Stomach (tissue), 8 donors: ENCODE measurements at regions not wholly inside any gene's neighbourhood (a gene's known extent, or its start where the extent isn't known, plus 50 kb on each side); places are given as distances from the start of the nearest gene placed in this dataset.

Source experiments
- DNase-seq, 2 donors: peaks; one replicate each; pipeline versions ENCODE4 v3.0.0 to v3.0.0-alpha.2; 2013 to 2019
- H3K27ac ChIP-seq, 5 donors: fragments of 200-600 bp in 4 of 5; sonication (generic) in 4 of 5; one replicate each; pipeline ENCODE4 v1.5.1; 2013 to 2019; ENCODE audit warnings: mild to moderate bottlenecking in 1 of 5, moderate library complexity in 1 of 5
- H3K27me3 ChIP-seq, 3 donors: fragments of 200-600 bp; sonication (generic); one replicate each; pipeline ENCODE4 v1.5.1; 2017 to 2019; ENCODE audit warnings: mixed run types in 1 of 3
- H3K36me3 ChIP-seq, 4 donors: fragments of 200-600 bp; sonication (generic); 1 replicate in 3 of 4; 2 replicates in 1 of 4; pipeline ENCODE4 v1.5.1; 2016 to 2019
- H3K4me1 ChIP-seq, 4 donors: fragments of 200-600 bp; sonication (generic); one replicate each; pipeline ENCODE4 v1.5.1; 2016 to 2019
- H3K4me3 ChIP-seq, 4 donors: fragments of 200-600 bp; sonication (generic) in 3 of 4; one replicate each; pipeline ENCODE4 v1.5.1; 2016 to 2019; ENCODE audit warnings: mild to moderate bottlenecking in 1 of 4
- H3K9me3 ChIP-seq, 4 donors: fragments of 200-600 bp; sonication (generic); one replicate each; pipeline ENCODE4 v1.5.1; 2016 to 2019
- EP300 ChIP-seq: sonication (generic); formaldehyde crosslinking; IDR thresholded peaks from one replicate; pipeline ENCODE4 v1.6.1; 2017; ENCODE audit warnings: antibody characterized with exemption
- POLR2A ChIP-seq, 4 donors: fragments of 450-650 bp; IDR thresholded peaks; one replicate each; pipeline ENCODE4 v1.6.1; 2016; ENCODE audit warnings: antibody characterized with exemption in 4 of 4, control low read depth in 2 of 4, mild to moderate bottlenecking in 1 of 4, moderate library complexity in 1 of 4
- POLR2AphosphoS5 ChIP-seq, 3 donors: sonication (generic); formaldehyde crosslinking; IDR thresholded peaks; one replicate each; pipeline ENCODE4 v1.6.1; 2016; ENCODE audit warnings: antibody characterized with exemption in 3 of 3
- WGBS, 5 donors: extraction: QIAGEN DNeasy Blood & Tissue Kit in 3 of 5; methylation state at CpG; one replicate each; pipeline versions ENCODE4 v1.1.5 to v1.1.7; 2013 to 2018; 5-methylcytosine and 5-hydroxymethylcytosine counted together
- intact Hi-C: fragments of 100-400 bp; cut with DNase I; formaldehyde crosslinking; loops from one replicate; pipeline ENCODE4 v1.15.1; 2023; ENCODE audit warnings: low total_unique reads
- TF ChIP-seq, protein P1 (sequence below), 7 experiments: fragments of 450-650 bp in 4 of 7; fragments of 200-600 bp in 3 of 7; sonication (generic) in 3 of 7; IDR thresholded peaks; one replicate each; pipeline ENCODE4 v1.5.1; 2016 to 2019; ENCODE audit warnings: antibody characterized with exemption in 7 of 7, control low read depth in 2 of 7, mild to moderate bottlenecking in 1 of 7
- donor health status: healthy with polysubstance abuse.
- donor health status: Bipolar disorder and iron deficiency.
- donor health status: healthy.

DNA sequence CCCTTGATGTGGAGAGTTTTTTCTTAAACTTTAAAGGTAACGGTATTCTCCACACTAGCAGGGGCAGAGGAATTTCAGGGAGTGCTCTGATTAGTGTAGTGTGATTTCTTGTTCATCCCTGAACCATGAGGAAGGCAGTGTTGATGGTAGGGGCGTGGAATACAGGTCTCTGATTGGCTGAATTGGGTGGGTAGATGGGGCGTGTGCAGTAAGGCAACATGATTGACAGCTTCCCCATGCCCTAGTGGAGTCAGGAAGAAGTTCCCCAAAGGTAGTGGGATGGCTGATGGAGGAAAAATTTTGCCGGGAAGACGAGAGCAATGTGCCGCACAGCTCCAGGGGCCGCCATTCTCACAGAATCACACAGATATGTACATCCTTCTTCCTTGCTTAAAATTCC lies 97.4 kb upstream of the SALL4 start:
- whole genome bisulfite sequencing, 5 donors: 78 to 94% (median 91%) methylated on average over 7 of the region's 7 CpGs
- DNase-seq: no peak

DNA sequence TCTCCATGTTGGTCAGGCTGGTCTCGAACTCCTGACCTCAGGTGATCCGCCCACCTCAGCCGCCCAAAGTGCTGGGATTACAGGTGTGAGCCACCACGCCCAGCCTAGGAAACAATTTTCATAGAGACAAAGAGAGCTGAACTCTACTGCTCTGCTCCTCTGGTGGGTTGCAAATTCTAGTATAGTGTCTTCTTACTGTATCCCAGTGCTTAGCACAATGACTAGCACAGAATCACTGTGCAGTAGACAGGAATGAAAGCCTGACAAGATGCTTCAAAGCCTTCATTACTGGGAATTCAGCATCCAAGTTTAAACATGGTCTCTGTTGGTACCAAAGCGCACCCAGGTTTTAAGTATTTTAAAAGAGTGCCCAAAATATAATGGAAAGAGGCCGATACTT lies 96.5 kb upstream of the SALL4 start:
- no peak overlapping the region for H3K27ac ChIP-seq
- H3K36me3 ChIP-seq: no peaks in the 10 kb centered on the region
- no peaks in the 10 kb centered on the region for H3K4me1 ChIP-seq
- no peak for DNase-seq
- H3K4me3 ChIP-seq: no peak overlapping the region
- no peaks in the 10 kb centered on the region for H3K27me3 ChIP-seq
- intact Hi-C loops: no loop called here
- H3K9me3 ChIP-seq: peaks cover 0 to 4% (median 0%) of the 10 kb centered on the region in 4 donors
- WGBS, 5 donors: 86 to 98% (median 96%) methylated on average over 6 of the region's 6 CpGs
- TF ChIP-seq POLR2AphosphoS5 (IDR thresholded peaks at IDR 0.05) (no peak), EP300 (no peak), POLR2A (IDR thresholded peaks at IDR 0.05) (no peak)
- TF ChIP-seq, protein P1, sequence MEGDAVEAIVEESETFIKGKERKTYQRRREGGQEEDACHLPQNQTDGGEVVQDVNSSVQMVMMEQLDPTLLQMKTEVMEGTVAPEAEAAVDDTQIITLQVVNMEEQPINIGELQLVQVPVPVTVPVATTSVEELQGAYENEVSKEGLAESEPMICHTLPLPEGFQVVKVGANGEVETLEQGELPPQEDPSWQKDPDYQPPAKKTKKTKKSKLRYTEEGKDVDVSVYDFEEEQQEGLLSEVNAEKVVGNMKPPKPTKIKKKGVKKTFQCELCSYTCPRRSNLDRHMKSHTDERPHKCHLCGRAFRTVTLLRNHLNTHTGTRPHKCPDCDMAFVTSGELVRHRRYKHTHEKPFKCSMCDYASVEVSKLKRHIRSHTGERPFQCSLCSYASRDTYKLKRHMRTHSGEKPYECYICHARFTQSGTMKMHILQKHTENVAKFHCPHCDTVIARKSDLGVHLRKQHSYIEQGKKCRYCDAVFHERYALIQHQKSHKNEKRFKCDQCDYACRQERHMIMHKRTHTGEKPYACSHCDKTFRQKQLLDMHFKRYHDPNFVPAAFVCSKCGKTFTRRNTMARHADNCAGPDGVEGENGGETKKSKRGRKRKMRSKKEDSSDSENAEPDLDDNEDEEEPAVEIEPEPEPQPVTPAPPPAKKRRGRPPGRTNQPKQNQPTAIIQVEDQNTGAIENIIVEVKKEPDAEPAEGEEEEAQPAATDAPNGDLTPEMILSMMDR (IDR thresholded peaks at IDR 0.05): no peak

More for the DNA sequence above, 97.4 kb upstream of the SALL4 start:
- Histone ChIP-seq H3K27ac (no peak overlapping the region), H3K36me3 (no peaks in the 10 kb centered on the region), H3K27me3 (no peaks in the 10 kb centered on the region), H3K4me1 (no peaks in the 10 kb centered on the region), H3K4me3 (no peak overlapping the region), H3K9me3 (peaks cover 0 to 4% (median 0%) of the 10 kb centered on the region in 4 donors)
- no peak for TF ChIP-seq POLR2A (IDR thresholded peaks at IDR 0.05)
- TF ChIP-seq POLR2AphosphoS5 (IDR thresholded peaks at IDR 0.05): no peak
- no peak for TF ChIP-seq EP300
- TF ChIP-seq, protein P1 (IDR thresholded peaks at IDR 0.05): no peak
- intact Hi-C loops: no loop called here

DNA sequence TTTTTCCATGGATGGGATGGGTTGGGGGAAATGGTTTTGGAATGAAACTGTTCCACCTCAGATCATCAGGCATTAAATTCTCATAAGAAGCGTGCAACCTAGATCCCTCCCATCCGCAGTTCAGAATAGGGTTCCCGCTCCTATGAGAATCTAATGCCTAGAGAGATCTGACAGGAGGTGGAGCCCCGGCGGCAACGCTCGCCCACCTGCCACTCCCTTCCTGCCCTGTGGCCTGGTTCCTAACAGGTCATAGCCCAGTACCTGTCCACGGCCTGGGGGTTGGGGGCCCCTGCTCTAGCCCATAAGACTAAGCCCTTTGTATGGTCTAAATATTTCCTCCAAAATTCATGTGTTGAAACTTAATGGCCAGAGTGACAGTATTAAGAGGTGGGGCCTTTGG lies 92.3 kb upstream of the SALL4 start:
- TF ChIP-seq, protein P1 (IDR thresholded peaks at IDR 0.05): no peak
- TF ChIP-seq POLR2AphosphoS5 (IDR thresholded peaks at IDR 0.05): no peak
- TF ChIP-seq POLR2A (IDR thresholded peaks at IDR 0.05): no peak
- no peak for TF ChIP-seq EP300
- H3K36me3 ChIP-seq: no peaks in the 10 kb centered on the region
- intact Hi-C loops: no loop called here
- H3K4me1 ChIP-seq: no peaks in the 10 kb centered on the region
- H3K27me3 ChIP-seq: no peaks in the 10 kb centered on the region
- no peak overlapping the region for H3K27ac ChIP-seq
- peaks cover 0 to 4% (median 0%) of the 10 kb centered on the region in 4 donors for H3K9me3 ChIP-seq
- no peak overlapping the region for H3K4me3 ChIP-seq
- DNase-seq: no peak
- 53 to 72% (median 63%) methylated on average over 8 of the region's 8 CpGs for WGBS, 5 donors

DNA sequence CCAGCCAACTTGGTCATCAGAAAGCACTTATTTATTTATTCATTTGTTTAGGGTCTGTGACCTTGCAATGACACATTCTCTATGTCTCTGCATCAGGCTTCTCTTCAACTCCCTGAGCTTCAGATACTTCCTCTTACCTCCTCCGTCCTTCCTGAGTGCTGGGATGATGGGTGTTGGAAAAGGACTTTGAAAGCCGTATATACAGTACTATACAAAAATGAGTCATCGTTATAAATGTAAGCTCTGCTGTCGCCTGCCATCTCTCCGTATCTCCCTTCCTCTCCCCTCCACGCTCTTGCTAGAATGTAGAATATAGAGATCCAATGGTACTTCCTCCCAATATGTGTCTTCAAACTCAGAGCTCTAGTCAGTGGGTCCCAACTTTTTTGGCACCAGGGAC lies 91.9 kb upstream of the SALL4 start:
- no peaks in the 10 kb centered on the region for H3K27me3 ChIP-seq
- TF ChIP-seq POLR2AphosphoS5 (IDR thresholded peaks at IDR 0.05): no peak
- TF ChIP-seq POLR2A (IDR thresholded peaks at IDR 0.05): no peak
- TF ChIP-seq EP300: no peak
- TF ChIP-seq, protein P1 (IDR thresholded peaks at IDR 0.05): no peak
- no peak overlapping the region for H3K27ac ChIP-seq
- no peaks in the 10 kb centered on the region for H3K4me1 ChIP-seq
- intact Hi-C loops: no loop called here
- DNase-seq: no peak
- 59 to 67% (median 63%) methylated on average over 6 of the region's 6 CpGs for WGBS, 5 donors
- H3K9me3 ChIP-seq: peaks cover 0 to 4% (median 0%) of the 10 kb centered on the region in 4 donors
- no peak overlapping the region for H3K4me3 ChIP-seq
- no peaks in the 10 kb centered on the region for H3K36me3 ChIP-seq
